Activated effector memory CD4-positive, alpha-beta T cell treated with Interleukin-2 at 50 U/mL for 16 hours (primary cell): ENCODE measurements at regions not wholly inside any gene's neighbourhood (a gene's known extent, or its start where the extent isn't known, plus 50 kb on each side); places are given as distances from the start of the nearest gene placed in this dataset.

Source experiments
- DNase-seq: peaks from one replicate; pipeline ENCODE4 v3.0.0-alpha.2; 2020

- DNase-seq, result no peak
Observed at GRCh38 chr9:88799541-88800328, 191.5 kb upstream of the S1PR3 start.

- DNase-seq, result no peak
Observed at GRCh38 chr9:88800329-88800682, 191.0 kb upstream of the S1PR3 start.

DNA sequence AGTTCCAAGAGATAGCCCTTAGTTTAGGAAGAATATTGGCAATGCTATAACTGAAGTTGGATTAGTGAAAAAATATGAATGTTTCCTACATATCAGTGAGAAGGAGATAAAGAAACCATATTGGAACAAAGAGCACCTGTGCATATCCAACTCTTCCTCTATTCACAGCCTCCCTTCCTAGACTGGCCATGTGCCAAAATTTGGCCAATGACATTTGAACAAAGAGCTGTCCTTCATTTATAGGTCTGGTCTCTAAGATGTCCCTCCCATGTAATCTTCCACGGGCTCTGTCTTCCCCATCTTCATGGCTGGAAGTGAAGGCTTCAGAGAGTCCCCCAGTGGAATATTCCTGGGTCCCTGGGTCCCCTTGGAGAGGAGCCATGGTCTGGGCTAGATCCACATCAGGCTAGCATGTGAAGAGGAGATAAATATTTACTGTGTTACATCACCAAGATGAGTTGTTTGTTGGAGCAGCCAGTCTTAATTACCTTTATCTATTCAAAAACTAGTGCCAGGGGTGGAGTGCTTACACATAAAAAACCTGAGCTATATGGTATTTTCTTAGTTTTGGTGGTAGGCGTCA lies 190.0 kb upstream of the S1PR3 start:
- no peak for DNase-seq

GRCh38 chr9:88802533-88802932 lies 188.7 kb upstream of the S1PR3 start:
- no peak for DNase-seq

DNA sequence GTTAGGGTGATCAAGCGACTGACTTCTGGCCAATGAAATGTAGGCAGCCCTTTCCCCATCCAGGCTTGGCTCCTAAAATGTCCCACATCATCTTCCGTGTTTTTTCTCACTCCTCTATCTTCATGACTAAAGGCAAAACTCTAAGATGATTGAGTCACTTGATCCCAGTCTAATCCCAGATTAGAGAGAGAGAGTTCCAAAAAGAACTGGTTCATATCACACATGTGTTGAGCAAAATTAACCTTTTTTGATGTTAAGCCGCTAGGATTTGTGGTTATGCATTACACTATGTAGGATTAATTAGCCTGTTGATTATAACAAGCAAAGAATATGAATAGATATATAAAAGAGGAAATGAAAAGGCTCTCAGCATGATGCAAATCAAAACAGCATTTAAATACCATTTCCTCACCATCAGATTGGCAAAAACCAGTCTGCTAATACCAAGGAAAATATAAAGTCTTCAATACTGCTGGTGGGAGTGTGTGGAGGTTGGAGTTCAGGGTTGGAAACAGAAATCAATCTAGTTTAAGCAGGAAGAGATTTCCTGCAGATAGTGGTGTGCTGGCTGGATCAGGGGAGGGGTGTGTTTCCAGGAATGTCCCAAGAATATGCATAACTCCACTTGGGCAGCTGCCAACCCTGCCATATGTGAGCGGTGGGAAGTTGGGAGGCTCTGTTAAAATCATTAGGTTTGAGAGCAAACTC lies 187.6 kb upstream of the S1PR3 start:
- DNase-seq, result no peak

DNA sequence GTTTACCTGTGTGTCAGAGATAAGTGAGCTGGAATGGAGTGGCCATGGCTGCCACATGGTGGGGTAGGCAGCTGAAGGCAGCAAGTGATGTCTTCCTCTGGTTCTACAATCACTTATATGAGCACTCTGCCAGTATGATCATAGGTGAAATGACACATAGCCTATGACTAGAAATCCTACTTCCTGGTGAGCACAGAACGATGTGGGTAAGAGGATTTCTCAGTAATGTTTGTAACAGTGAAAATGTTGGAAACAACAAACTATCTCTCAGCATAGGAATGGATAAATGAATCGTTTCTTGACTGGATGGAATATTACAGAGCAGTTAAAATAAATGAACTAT lies 187.0 kb upstream of the S1PR3 start:
- no peak for DNase-seq

DNA sequence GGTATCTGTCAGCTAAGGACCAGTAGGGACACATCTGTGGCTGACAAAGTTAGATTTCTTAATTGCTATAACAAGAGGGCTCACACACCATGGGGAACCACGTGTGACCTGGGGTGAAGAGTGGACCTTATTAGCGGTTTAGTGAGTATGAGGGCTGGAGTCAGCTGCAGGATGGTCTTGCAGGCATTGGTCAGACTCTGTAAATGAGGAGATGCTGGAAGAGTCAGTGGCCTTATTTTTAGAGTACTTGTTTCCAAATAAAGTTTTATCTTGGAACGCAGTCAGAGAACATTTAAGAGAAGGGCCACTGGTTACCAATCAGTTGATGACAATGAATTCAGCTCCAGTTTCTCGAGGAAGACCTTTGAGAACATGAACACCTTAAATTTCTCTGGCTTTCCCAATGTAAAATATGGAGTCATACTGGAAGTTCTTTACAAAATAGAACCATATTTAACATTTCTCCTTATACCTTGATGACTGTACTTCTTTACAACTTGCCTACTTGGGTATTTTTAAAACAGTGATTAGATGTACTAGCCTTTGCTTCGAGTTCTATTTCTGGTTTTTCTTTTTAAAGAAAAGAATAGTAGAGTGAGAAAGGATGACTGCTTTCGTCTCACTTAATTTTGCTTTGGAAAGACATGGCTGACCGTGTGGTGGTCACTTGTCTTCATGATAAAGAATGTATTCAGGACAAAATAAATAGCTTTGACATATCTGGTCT lies 185.9 kb upstream of the S1PR3 start:
- no peak for DNase-seq

- no peak for DNase-seq
Observed at GRCh38 chr9:88807426-88807825, 183.8 kb upstream of the S1PR3 start.

DNA sequence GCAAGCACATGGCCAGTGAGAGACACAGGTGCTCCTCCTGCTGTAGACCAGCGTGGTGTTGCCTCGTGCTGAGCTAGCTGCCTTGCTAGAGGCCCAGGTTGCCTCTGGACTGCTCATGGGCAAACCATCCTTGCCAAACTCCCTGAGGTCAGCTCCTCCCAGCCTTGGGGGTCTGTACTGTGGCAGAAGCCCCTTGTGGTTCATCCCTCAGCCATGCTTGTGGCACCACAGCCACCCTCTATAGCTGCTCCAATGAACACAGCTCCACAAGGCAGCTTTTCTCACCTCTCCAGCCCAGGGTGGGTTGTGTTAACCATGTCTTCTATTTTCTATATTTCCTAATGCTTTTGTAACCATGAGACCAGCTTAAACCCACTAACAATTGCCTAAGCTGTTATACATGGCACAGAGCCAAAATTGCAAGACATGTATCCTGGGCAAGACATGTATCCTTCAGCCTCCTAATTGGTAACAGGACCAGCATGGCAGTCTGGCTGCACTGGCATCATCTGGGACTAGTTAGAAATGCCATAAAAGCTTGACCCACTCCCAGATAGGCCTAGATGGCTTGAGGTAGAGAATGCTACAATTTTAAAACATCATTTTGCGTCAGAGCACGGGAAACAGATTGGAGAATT lies 183.1 kb upstream of the S1PR3 start:
- DNase-seq, result no peak

GRCh38 chr9:88808761-88809354 lies 182.4 kb upstream of the S1PR3 start:
- no peak for DNase-seq

- DNase-seq, result no peak
Observed at GRCh38 chr9:88809355-88810161, 181.7 kb upstream of the S1PR3 start.

- DNase-seq, result no peak
Observed at GRCh38 chr9:88810826-88811225, 180.4 kb upstream of the S1PR3 start.

- no peak for DNase-seq
Observed at GRCh38 chr9:88811511-88811910, 179.8 kb upstream of the S1PR3 start.

DNA sequence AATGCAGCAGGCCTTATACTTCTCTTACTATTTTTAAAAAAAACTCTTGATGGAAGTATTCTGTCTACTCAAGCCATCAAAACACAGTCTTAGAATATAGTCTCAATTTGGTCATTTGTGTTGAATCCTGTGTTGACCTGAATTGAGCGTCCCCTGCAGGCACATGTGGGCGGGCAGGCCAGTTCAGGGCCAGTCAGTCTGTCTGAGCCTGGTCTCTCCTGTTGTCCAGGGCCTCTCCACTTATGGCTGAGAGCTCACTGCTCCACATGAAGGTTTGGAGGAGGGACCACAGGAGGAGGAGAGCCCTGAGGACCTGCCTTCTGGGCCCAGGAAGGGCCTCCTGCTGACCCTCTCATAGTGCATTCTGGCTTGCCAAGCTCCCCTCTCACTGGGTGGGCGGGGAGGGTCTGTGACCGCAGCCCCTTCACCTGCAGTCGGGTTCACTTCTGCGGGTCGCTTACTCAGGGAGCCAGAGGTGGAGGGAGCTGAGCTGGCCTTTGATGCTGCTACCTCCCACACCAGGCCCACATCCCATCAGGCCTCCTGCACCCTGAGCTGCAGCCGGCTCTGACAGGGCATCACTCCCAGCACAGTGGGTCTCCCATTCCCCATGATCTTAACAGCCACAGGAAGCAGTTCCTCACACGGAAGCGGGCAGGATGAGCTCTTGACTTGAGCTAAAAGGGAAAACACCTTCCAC lies 178.2 kb upstream of the S1PR3 start:
- DNase-seq, result no peak

GRCh38 chr9:88813638-88814209 lies 177.5 kb upstream of the S1PR3 start:
- DNase-seq, result no peak

DNA sequence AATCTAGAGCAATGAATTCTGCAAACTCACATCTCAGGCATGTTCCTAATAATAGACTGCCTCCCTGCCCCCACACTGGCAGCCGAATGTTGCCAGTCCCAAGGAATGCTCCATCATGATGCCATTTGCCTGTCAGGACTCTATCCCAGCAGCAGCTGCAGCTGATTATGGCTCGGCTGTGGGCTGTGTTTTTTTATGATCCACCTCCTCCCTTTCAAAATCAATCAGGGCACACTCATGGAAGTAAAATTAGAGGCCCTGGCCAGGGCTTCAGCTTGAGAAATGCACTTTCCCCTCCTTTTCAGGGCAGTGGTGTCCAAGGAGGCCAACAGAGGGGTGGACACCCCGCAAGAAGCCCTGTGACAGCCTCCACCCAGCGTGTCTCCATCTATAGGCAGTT lies 176.7 kb upstream of the S1PR3 start:
- no peak for DNase-seq

- no peak for DNase-seq
Observed at GRCh38 chr9:88816141-88816540, 175.1 kb upstream of the S1PR3 start.

DNA sequence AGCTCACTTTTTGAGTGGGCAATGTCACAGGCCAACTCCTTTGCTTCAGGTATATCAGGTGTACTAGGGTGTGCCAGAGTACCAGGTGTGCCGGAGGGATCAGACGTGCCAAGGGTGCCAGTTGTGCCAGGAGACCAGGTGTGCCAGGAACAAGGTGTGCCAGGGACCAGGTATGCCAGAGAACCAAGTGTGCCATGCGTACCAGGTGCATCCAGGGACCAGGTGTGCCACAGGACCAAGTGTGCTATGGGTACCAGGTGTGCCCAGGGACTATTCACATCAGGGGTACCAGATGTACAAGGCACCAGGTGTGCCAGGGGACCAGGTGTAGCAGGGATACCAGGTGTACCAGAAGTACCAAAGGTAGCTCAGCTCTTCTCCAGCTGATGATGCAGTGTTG lies 174.7 kb upstream of the S1PR3 start:
- DNase-seq, result no peak

DNA sequence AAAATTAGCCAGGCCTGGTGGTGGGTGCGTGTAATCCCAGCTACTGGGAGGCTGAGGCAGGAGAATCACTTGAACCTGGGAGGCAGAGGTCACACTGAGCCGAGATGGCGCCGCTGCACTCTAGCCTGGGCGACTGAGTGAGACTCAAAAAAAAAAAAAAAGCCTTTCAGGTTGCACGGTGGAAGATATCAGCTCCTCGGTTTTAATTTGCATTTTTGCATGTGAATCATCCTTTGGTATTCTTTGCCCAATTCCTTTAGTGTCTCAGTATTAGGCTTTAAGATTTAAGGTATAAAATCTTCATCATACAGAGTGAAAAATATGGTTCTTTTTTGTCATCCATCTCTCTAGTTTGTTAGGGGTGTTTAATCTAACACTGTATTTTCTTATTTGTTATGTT lies 173.6 kb upstream of the S1PR3 start:
- no peak for DNase-seq

DNA sequence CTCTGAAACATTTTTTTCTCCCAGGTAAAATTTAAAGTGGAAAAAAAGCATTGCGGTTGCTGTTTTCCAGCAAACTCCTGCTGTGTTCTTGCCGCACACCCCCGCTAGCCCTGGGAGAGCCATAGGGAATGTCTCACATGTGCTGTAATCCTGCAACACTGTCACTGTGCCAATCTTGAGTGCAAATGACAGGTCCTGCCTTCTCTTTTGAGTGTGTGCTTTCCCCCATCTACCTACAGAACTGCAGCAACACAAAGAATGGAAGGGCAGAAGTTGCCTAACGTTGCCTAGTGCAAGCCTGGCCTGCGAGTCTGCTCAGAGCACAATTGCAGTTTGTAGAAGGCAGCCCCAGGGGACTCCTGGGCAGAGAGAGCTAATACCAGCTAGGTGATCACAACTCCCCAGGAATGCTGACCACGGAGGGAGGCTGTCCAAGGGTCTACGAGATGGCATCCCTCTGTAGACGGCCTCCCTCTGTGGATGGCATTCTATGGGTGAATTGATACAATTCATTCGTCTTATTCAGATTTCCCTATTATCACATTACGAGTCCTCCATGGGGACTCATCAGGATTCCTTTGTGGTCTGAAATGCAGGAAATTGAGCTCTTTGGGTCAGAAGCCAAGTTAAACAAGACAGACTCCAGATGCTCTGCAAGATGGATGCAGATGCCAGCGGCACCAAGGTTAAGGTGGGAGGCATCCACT lies 172.6 kb upstream of the S1PR3 start:
- no peak for DNase-seq
